Activated CD8-positive, alpha-beta memory T cell treated with anti-CD3 and anti-CD28 coated beads, Interleukin-2, amount 10 ng/mL, durations not matched to agents 7 days and 5 days (primary cell): ENCODE measurements at regions not wholly inside any gene's neighbourhood (a gene's known extent, or its start where the extent isn't known, plus 50 kb on each side); places are given as distances from the start of the nearest gene placed in this dataset.

Experiments used
- ATAC-seq: fragments of 150-1000 bp; cut with Tn5 transposase; one replicate; pipeline ENCODE4 v1.10.0; 2021; ENCODE audit warnings: moderate library complexity
- CTCF ChIA-PET: fragments of 350-600 bp; sonication (Branson Sonifier 250); formaldehyde crosslinking; loops from one replicate; lab custom pipeline; 2021; ENCODE audit warnings: antibody characterized with exemption; lab: Charles Lee
- DNase-seq: peaks from one replicate; pipeline ENCODE4 v3.0.0-alpha.2; 2020
- H3K27ac Mint-ChIP-seq: one replicate; pipeline ENCODE4 v1.8.0; 2021; ENCODE audit warnings: mild to moderate bottlenecking, mixed read lengths
- H3K27me3 Mint-ChIP-seq: one replicate; pipeline ENCODE4 v1.8.0; 2021; ENCODE audit warnings: mixed read lengths
- H3K36me3 Mint-ChIP-seq: one replicate; pipeline ENCODE4 v1.8.0; 2021; ENCODE audit warnings: mild to moderate bottlenecking, mixed read lengths
- H3K4me1 Mint-ChIP-seq: one replicate; pipeline ENCODE4 v1.8.0; 2021; ENCODE audit warnings: mixed read lengths
- H3K4me3 Mint-ChIP-seq: one replicate; pipeline ENCODE4 v1.8.0; 2021; ENCODE audit warnings: mild to moderate bottlenecking, moderate library complexity, mixed read lengths
- H3K9me3 Mint-ChIP-seq: one replicate; pipeline ENCODE4 v1.8.0; 2022; ENCODE audit warnings: low read depth, mixed read lengths

DNA sequence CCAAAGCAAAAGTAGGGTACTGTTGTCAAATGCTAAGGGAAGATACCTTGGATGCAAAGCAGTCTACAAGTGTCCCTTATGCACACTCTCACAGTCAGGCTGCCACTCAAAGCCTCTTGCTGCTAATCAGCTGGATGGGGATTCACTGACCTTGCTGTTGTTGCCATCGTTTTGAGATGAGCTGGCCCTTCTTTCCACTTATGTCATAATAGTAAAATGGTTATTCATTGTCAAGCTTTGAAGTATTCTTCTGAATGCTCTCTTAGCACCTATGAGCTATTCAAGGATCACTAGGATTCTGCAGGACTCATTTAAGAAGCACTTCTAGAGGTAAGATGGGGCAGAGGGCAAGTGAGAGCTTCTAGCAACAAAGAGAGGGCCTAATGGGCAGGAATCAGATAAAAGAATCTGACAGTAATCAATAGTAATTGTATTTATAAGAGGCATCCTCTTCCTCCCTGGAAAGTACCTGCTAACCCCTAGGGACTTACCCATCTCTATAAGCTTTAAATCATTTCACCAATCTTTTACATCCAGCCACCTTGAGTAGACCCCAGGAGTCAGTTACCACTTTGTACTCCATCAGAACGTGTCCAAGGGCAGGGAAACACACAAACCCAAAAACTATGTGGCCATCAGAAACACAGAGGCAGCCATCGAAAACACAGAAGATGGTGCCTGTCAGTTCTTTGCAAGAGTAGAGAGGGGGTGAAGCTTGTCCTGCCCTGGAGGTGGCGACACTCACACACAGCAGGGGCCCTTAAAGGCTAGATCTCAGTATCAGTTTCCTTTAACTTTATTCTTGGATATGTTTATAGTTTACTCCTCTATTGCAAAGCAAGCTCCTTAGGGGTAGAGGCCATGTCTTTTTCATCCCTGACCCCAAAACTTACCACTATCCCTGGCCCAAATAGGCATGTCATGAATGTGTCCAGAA is 103.7 kb upstream of the NFIA start:
- ATAC-seq: peak; percentile 84
- DNase-seq: peak; percentile 66
- H3K27me3 Mint-ChIP-seq: peaks cover 7% of the 10 kb centered on the region
- H3K4me1 Mint-ChIP-seq: peaks cover 3% of the 10 kb centered on the region
- H3K9me3 Mint-ChIP-seq: no peaks in the 10 kb centered on the region
- no peak overlapping the region for H3K4me3 Mint-ChIP-seq
- no peak overlapping the region for H3K27ac Mint-ChIP-seq
- no peaks in the 10 kb centered on the region for H3K36me3 Mint-ChIP-seq
- CTCF ChIA-PET: interaction anchor here (0.5 to 8.2 kb wide), 22 partner anchors 10 to 795 kb away, joined by 3 to 85 read pairs (median 3); no protein-coding TSS in a partner anchor

DNA sequence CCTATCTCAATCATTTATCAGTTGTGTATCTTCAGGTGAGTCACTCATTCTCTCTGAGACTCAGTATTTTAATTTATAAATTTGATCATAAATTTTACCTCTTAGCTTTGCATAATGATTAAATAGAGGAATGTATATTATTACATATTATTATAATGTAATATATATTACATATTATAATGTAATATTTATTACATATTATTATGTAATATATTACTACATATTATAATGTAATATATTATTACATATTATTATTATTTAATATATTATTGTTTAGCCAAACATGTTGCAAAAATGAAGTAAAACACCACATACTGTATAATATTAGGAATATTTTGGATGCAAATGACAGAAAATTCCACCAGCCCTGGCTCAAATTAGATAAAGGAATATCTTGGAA is 104.7 kb upstream of the NFIA start:
- no peak overlapping the region for H3K4me3 Mint-ChIP-seq
- no peak for DNase-seq

DNA sequence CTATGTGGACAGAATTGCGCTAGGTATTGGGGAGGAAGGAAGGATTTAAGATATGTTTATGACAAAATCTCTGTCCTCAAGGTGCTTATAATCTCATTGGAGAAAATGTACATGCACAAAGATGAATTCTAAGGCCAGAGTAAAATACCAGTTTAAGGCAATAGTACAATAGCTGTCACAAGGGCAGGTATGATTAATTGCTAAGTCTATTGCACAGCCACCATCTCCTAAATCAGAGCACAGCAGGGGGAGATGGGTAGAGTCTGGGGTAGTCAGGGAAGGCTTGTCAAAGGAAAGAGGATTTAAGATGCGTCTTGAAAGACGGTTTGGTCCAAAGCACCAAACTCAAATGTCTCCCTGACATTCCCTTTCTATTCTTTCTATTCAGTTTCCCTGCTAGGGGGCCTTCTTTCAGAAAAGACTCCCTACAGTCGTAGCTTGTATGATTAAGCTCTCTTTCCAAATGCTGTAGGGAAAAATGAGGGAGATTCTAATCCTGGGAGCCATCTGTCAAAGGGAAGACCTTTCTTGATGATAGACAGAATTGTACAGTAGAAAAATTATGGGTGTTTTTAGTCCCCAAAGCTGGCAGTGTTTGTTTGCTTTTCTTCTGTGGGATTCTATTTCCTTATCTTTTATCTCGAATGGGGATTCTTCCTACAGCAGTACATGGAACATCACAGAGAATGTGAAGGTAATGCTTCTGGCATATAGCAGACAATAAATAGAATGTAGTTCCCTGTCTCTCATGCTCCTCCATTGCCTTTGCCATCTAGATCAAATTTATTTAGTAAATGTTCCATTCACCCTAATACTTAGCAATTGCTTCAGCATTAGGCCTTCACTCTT is 107.6 kb upstream of the NFIA start:
- CTCF ChIA-PET: interaction anchor here (0.6 to 1.5 kb wide), 3 partner anchors 22 to 614 kb away, joined by 3 read pairs; no protein-coding TSS in a partner anchor
- H3K36me3 Mint-ChIP-seq: no peaks in the 10 kb centered on the region

More for the DNA sequence above, 104.7 kb upstream of the NFIA start:
- no peaks in the 10 kb centered on the region for H3K36me3 Mint-ChIP-seq
- no peak for ATAC-seq
- no peaks in the 10 kb centered on the region for H3K9me3 Mint-ChIP-seq
- no peak overlapping the region for H3K27ac Mint-ChIP-seq
- H3K27me3 Mint-ChIP-seq: peaks cover 7% of the 10 kb centered on the region
- CTCF ChIA-PET: interaction anchor here (1.0 to 8.2 kb wide), 4 partner anchors 16 to 108 kb away, joined by 3 to 85 read pairs (median 5); no protein-coding TSS in a partner anchor
- peaks cover 1% of the 10 kb centered on the region for H3K4me1 Mint-ChIP-seq

DNA sequence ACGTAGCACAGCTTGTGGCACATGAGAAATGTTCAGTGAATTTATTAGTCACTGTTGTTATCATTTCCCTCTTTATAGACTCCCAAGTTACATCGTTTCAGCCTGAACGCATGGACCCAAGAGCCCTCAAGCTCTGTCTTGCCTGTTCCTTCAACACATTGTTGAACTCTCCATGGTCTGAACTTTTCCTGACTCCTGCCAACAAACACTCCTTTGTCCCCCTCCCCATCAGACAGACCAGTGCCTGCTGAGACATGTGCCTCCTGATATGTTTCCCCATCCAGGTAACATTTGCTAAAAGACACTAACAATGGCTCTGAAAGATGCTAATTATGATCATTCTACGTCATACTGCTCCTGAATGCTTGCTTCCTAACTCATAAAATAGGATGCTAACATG is 108.7 kb upstream of the NFIA start:
- Mint-ChIP-seq H3K4me3 (no peak overlapping the region), H3K36me3 (no peaks in the 10 kb centered on the region), H3K9me3 (no peaks in the 10 kb centered on the region), H3K4me1 (no peaks in the 10 kb centered on the region), H3K27ac (no peak overlapping the region), H3K27me3 (peaks cover 24% of the 10 kb centered on the region)
- DNase-seq: no peak
- CTCF ChIA-PET: no interaction called here
- no peak for ATAC-seq

More for the DNA sequence above, 107.6 kb upstream of the NFIA start:
- ATAC-seq (no peak), DNase-seq (no peak)
- H3K4me3 Mint-ChIP-seq: no peak overlapping the region
- H3K4me1 Mint-ChIP-seq: peaks cover 1% of the 10 kb centered on the region
- no peaks in the 10 kb centered on the region for H3K9me3 Mint-ChIP-seq
- no peak overlapping the region for H3K27ac Mint-ChIP-seq
- H3K27me3 Mint-ChIP-seq: peaks cover 20% of the 10 kb centered on the region

DNA sequence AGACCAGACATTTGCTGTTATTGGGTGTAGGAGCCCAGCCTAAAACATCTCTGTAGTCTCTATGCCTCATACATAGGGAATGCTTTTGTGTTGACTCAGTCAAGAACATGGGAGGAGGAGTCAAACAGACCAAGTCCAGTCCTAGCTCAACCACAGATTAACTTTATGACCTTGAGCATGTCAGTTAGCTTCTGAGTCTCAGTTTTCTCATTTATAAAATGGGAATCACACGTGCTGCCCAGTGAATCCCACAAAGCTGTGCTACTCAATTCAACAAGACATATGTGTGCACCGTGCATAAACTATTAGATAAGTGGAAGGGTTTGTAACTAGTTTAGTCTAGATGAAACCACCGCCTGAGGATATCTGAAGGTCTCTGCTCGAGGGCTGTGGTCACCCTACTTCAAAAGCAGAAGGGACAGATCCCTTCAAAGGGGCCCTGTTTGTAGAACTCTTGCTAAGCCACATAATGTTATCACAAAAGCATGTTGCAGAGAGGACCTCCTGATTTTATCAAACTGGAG is 109.5 kb upstream of the NFIA start:
- CTCF ChIA-PET: no interaction called here
- no peaks in the 10 kb centered on the region for H3K4me1 Mint-ChIP-seq
- no peak overlapping the region for H3K27ac Mint-ChIP-seq
- peaks cover 28% of the 10 kb centered on the region for H3K27me3 Mint-ChIP-seq
- H3K9me3 Mint-ChIP-seq: no peaks in the 10 kb centered on the region
- H3K36me3 Mint-ChIP-seq: no peaks in the 10 kb centered on the region
- ATAC-seq (no peak), DNase-seq (no peak)
- no peak overlapping the region for H3K4me3 Mint-ChIP-seq

DNA sequence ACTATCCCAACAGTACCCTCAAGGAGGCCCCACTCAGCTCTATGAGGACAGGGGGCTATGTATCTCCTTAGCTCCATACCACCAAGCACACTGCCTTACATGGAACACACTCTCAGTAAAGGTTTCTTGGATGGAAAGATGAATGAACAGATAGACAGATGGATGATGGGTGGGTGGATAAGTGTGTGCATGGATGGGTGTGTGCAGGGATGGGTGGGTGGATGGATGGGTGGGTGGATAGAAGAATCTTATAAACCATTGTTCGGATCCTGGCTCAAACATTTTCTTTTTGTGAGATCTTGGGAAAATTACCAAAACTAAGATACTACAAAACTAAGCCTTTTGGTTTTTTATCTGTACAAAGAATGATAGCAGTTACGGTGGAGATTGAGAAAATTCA is 111.0 kb upstream of the NFIA start:
- Mint-ChIP-seq H3K27ac (no peak overlapping the region), H3K9me3 (peaks cover 6% of the 10 kb centered on the region), H3K36me3 (peaks cover 1% of the 10 kb centered on the region), H3K27me3 (peaks cover 32% of the 10 kb centered on the region), H3K4me3 (no peak overlapping the region), H3K4me1 (no peaks in the 10 kb centered on the region)
- ATAC-seq: no peak
- DNase-seq: no peak
- CTCF ChIA-PET: interaction anchor here (1.0 kb wide), 1 partner anchor 224 kb away, joined by 3 read pairs; no protein-coding TSS in a partner anchor

DNA sequence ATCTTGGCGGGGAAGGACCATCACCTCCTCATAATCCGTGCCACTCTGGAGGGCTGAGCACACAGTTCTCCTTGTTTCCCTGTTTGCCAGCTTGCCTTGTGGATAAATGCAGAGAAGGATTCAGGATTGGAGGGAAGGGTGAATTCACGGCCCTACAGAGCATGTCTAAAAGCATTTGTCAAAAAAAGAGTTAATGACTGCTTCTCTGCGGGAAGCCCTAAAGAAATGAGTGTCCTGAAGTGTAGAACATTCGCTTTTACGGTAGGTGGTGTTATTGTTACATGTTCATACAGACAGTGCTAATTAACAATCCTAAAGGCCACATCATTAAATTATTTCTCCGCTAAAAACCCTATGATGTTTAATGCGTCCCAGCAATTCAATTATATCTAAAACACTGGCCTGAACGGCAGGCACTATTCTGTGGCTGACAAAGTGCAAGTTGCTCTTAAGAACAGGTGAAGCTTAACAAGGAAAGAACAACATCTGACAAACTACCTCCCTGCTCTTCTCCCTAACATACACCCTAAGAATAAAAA is 112.3 kb upstream of the NFIA start:
- Mint-ChIP-seq H3K27ac (no peak overlapping the region), H3K27me3 (peaks cover 30% of the 10 kb centered on the region), H3K4me1 (no peaks in the 10 kb centered on the region), H3K9me3 (peaks cover 11% of the 10 kb centered on the region), H3K36me3 (peaks cover 3% of the 10 kb centered on the region), H3K4me3 (no peak overlapping the region)
- CTCF ChIA-PET: interaction anchor here (1.0 kb wide), 1 partner anchor 225 kb away, joined by 3 read pairs; no protein-coding TSS in a partner anchor
- no peak for DNase-seq
- no peak for ATAC-seq

DNA sequence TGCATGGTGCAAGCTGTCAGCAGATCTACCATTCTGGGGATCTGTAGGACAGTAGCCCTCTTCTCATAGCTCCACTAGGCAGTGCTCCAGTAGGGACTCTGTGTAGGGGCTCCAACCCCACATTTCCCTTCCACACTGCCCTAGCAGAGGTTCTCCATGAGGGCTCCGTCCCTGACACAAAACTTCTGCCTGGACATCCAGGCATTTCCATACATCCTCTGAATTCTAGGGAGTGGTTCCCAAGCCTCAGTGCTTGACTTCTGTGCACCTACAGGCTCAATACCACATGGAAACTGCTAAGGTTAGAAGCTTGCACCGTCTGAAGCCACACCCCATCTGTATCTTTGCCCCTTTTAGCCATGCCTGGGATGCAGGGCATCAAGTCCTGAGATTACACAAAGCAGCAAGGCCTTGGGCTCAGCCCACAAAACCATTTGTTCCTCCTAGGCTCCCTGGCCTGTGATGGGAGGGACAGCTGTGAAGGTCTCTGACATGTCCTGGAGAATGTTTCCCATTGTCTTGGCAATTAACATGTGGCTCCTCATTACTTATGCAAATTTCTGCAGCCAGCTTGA is 117.0 kb upstream of the NFIA start:
- CTCF ChIA-PET: interaction anchor here (1.0 kb wide), 1 partner anchor 14 kb away, joined by 5 read pairs; no protein-coding TSS in a partner anchor
- H3K4me1 Mint-ChIP-seq: peaks cover 2% of the 10 kb centered on the region
- ATAC-seq (no peak), DNase-seq (no peak)
- H3K36me3 Mint-ChIP-seq: peaks cover 4% of the 10 kb centered on the region
- H3K27ac Mint-ChIP-seq: no peak overlapping the region
- peaks cover 24% of the 10 kb centered on the region for H3K27me3 Mint-ChIP-seq
- H3K4me3 Mint-ChIP-seq: no peak overlapping the region
- H3K9me3 Mint-ChIP-seq: peaks cover 14% of the 10 kb centered on the region

DNA sequence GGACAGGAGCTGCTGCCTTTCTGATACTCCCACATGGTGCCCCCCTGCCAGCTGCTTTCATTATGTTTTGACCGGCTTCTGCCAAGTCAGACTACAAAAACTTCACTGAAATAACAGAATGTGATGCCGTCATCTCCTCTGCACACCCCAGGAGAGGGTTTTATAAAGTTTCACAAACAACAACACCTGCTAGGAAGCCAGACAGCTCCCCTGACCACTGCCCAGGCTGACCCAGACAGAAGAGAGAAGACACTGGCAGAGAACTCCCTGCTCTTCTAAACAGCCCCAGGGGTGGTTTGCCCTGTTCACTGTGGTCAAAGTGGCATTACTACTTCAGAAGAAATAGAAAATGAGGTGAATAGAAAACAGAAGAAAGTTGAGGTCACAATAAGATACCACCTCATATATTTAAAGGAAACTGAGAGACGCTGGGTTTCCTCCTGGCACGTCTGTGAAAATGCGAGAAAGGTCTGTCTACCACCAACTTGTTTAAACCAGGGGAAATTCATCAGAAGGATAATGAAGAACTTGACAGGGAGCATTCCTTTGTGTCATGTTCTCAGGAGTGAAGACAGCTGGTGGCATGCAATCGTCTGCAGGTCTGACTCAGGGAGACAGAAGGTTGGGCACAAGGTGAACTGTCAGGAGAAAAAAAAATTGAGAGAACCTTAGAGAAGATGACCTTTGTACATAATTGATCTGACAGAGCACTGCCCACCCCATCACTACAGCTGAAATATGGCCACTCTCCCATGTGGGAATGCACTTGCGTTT is 119.0 kb upstream of the NFIA start:
- Mint-ChIP-seq H3K27me3 (peaks cover 20% of the 10 kb centered on the region), H3K4me1 (peaks cover 2% of the 10 kb centered on the region), H3K4me3 (no peak overlapping the region), H3K9me3 (peaks cover 14% of the 10 kb centered on the region), H3K36me3 (peaks cover 4% of the 10 kb centered on the region), H3K27ac (no peak overlapping the region)
- no peak for DNase-seq
- CTCF ChIA-PET: no interaction called here
- ATAC-seq: no peak

DNA sequence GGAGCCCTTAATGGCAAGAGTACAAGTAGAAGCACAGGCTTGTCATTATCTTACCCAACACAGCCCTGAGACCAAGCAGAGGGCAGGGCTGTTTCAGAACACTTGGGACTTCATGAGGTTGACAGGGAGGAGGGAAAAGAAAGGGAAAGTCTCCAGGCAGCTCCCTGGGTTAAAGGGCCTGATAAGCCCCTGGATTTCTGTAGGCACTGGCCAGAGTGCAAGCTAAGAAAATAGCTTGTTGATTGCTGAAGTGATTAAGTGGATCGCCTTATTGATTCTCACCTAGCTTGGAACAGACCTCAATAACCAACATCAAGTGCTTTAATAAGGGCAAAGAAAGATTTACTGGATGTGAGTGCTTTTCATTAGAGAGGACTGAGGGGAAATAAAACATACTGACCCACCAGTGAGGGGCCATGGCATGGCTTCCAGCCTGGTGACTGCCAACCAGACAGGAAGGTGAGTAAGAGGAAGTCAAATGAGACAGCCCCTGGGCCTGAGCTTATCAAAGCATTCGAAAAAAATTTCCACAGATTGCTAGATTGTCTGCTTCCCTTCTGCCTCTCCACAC is 121.4 kb upstream of the NFIA start:
- no peak overlapping the region for H3K27ac Mint-ChIP-seq
- H3K4me3 Mint-ChIP-seq: no peak overlapping the region
- H3K4me1 Mint-ChIP-seq: peaks cover 2% of the 10 kb centered on the region
- no peak for ATAC-seq
- H3K9me3 Mint-ChIP-seq: peaks cover 8% of the 10 kb centered on the region
- peaks cover 3% of the 10 kb centered on the region for H3K36me3 Mint-ChIP-seq
- peaks cover 30% of the 10 kb centered on the region for H3K27me3 Mint-ChIP-seq
- DNase-seq: no peak
- CTCF ChIA-PET: no interaction called here

DNA sequence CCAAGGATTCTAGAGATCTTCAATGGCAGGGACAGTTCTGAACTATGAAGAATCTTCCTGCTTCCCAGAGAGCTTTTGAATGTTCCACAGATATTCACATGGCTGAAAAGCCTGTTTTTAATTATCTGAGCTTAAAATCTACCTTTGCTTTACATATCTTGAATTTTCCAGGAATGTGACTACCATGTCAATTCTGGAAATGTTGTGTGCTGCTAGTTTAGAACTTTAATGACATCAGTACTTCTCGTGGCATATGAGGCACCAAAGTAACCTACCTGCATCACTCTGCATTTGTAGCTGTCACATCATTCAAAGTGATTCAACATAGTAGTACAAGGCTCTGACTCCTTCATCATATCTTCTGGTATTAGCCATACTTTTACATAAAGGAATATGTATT is 122.7 kb upstream of the NFIA start:
- Mint-ChIP-seq H3K9me3 (peaks cover 1% of the 10 kb centered on the region), H3K4me3 (no peak overlapping the region)

DNA sequence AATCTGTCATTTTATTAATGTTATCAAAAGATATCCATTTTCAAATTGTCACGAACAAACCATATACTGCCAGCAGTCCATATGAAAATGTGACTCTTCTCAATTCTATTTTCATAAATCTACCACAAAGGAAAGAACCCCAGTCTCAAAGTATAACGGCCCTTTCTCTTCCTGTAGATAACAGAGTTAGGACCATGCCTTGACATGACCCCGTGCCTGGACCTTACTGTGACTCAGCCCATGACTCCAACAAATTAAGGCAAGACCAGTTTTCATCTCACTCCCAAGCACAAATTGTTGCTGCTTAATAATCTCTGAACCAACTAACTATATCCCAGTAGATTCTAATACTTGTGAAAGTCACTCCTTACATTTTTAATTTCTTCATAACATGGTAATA is 124.4 kb upstream of the NFIA start:
- H3K36me3 Mint-ChIP-seq: no peaks in the 10 kb centered on the region
- no peaks in the 10 kb centered on the region for H3K9me3 Mint-ChIP-seq
- H3K4me3 Mint-ChIP-seq: no peak overlapping the region

More for the DNA sequence above, 122.7 kb upstream of the NFIA start:
- ATAC-seq (no peak), DNase-seq (no peak)
- Mint-ChIP-seq H3K36me3 (peaks cover 2% of the 10 kb centered on the region), H3K4me1 (peaks cover 2% of the 10 kb centered on the region), H3K27ac (no peak overlapping the region), H3K27me3 (peaks cover 38% of the 10 kb centered on the region)
- CTCF ChIA-PET: no interaction called here

More for the DNA sequence above, 124.4 kb upstream of the NFIA start:
- CTCF ChIA-PET: no interaction called here
- DNase-seq (no peak), ATAC-seq (no peak)
- Mint-ChIP-seq H3K27me3 (peaks cover 42% of the 10 kb centered on the region), H3K27ac (no peak overlapping the region), H3K4me1 (peaks cover 2% of the 10 kb centered on the region)
